OCI-LY7 (cell line): ENCODE measurements at regions not wholly inside any gene's neighbourhood (a gene's known extent, or its start where the extent isn't known, plus 50 kb on each side); places are given as distances from the start of the nearest gene placed in this dataset.

Experiments used
- BruUV-seq: library from RNA; stranded (reverse); fragments of 400-500 nt; replicated peaks from 2 replicates; lab custom pipeline; 2021; lab: Mats Ljungman, UMichigan
- CTCF ChIA-PET: fragments of 300-600 bp; sonication (Branson Sonifier 250); formaldehyde crosslinking; loops from one replicate; lab custom pipeline; 2022; ENCODE audit warnings: antibody characterized with exemption; ENCODE audit not compliant: unreplicated experiment; lab: Charles Lee
- POLR2A ChIA-PET: fragments of 300-600 bp; sonication (Branson Sonifier 250); formaldehyde crosslinking; loops from one replicate; lab custom pipeline; 2022; ENCODE audit warnings: antibody characterized with exemption; lab: Charles Lee
- DNase-seq: peaks from one replicate; pipeline ENCODE4 v3.0.0-alpha.2; 2015; ENCODE audit warnings: low spot score
- H2AFZ ChIP-seq: fragments of 200-600 bp; sonication (generic), shearing (Covaris generic); 2 replicates; pipeline ENCODE4 v1.6.1; 2014; ENCODE audit warnings: mild to moderate bottlenecking, antibody characterized with exemption, low read length, moderate library complexity
- H3K27ac ChIP-seq: fragments of 200-600 bp; sonication (generic); 2 replicates; pipeline ENCODE4 v1.5.1; 2014; ENCODE audit warnings: mixed run types, low read depth, mild to moderate bottlenecking, moderate library complexity, low read length, inconsistent platforms; ENCODE audit not compliant: poor library complexity, severe bottlenecking
- H3K36me3 ChIP-seq: fragments of 200-600 bp; sonication (generic); 2 replicates; pipeline ENCODE4 v1.6.1; 2014; ENCODE audit warnings: mild to moderate bottlenecking, antibody characterized with exemption, low read length, moderate library complexity, mixed read lengths; ENCODE audit not compliant: insufficient read depth
- H3K4me1 ChIP-seq: fragments of 200-600 bp; sonication (generic); 2 replicates; pipeline ENCODE4 v1.5.1; 2014; ENCODE audit warnings: mild to moderate bottlenecking, low read length; ENCODE audit not compliant: insufficient read depth, poor library complexity, severe bottlenecking
- H3K4me2 ChIP-seq: fragments of 200-600 bp; sonication (generic); 2 replicates; pipeline ENCODE4 v1.6.1; 2014; ENCODE audit warnings: mild to moderate bottlenecking, low read length
- H3K4me3 ChIP-seq: fragments of 200-600 bp; sonication (generic); 2 replicates; pipeline ENCODE4 v1.5.1; 2014; ENCODE audit warnings: mild to moderate bottlenecking, low read depth, low read length; ENCODE audit not compliant: poor library complexity, severe bottlenecking
- H3K79me2 ChIP-seq: fragments of 200-600 bp; sonication (generic); 2 replicates; pipeline ENCODE4 v1.6.1; 2016; ENCODE audit warnings: low read depth, mild to moderate bottlenecking, low read length, moderate library complexity, mixed read lengths; ENCODE audit not compliant: insufficient read depth
- H3K9me2 ChIP-seq: fragments of 200-600 bp; sonication (generic); 2 replicates; pipeline ENCODE4 v1.6.1; 2016; ENCODE audit warnings: mild to moderate bottlenecking, low read length, mixed read lengths; ENCODE audit not compliant: insufficient read depth
- H3K9me3 ChIP-seq: fragments of 200-600 bp; sonication (generic); 2 replicates; pipeline ENCODE4 v1.6.1; 2014; ENCODE audit warnings: mild to moderate bottlenecking, mixed run types, low read length, mixed read lengths
- H4K20me1 ChIP-seq: fragments of 200-600 bp; sonication (generic); 2 replicates; pipeline ENCODE4 v1.6.1; 2014; ENCODE audit warnings: mild to moderate bottlenecking, antibody characterized with exemption, low read length, moderate library complexity, mixed read lengths; ENCODE audit not compliant: insufficient read depth
- EZH2phosphoT487 ChIP-seq: fragments of 200-600 bp; sonication (generic); IDR thresholded peaks from 2 replicates; pipeline ENCODE4 v1.6.1; 2018; ENCODE audit warnings: low read depth, borderline replicate concordance, mild to moderate bottlenecking, mixed run types, antibody characterized with exemption, low read length, moderate library complexity, mixed read lengths
- intact Hi-C: fragments of 100-400 bp; cut with micrococcal nuclease; formaldehyde crosslinking; loops from one replicate; pipeline ENCODE4 v1.10.0; 2022; ENCODE audit not compliant: unreplicated experiment
- TF ChIP-seq, protein P1 (sequence below): fragments of 200-600 bp; sonication (generic); conservative IDR thresholded peaks from 2 replicates; pipeline ENCODE4 v1.5.1; 2014; ENCODE audit warnings: mild to moderate bottlenecking, antibody characterized with exemption, low read length, moderate library complexity, mixed read lengths

DNA sequence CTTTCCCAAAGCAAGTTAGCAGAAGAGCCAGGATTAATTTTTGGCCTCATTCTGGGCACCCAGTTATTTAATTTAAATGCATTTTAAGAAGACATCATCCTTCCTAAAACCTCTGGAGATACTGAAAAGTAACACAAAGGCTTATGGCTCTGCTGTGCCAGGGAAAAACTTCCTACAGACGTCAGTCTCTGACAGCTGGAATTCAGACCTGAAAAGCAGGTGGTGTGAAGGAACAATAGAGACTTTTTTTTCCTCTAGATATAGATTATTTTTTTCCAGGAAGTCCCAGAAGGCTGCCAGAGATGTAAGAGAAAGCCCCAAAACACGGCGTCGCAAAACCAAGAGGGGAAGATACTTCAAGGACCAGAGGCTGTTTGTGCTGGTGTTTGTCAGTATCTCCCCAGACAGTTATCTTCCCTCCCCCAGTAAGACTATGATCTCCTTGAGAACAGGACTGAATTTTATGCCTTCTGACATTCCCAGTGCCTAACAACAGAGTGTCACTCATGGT lies 88.7 kb upstream of the RASEF start:
- Histone ChIP-seq H3K79me2 (no peaks in the 10 kb centered on the region), H3K27ac (no peak overlapping the region), H3K36me3 (no peaks in the 10 kb centered on the region), H3K4me3 (no peak overlapping the region), H3K4me1 (no peaks in the 10 kb centered on the region), H3K4me2 (no peak overlapping the region), H4K20me1 (no peaks in the 10 kb centered on the region), H3K9me2 (no peaks in the 10 kb centered on the region), H2AFZ (no peak overlapping the region), H3K9me3 (no peaks in the 10 kb centered on the region)
- TF ChIP-seq, protein P1, sequence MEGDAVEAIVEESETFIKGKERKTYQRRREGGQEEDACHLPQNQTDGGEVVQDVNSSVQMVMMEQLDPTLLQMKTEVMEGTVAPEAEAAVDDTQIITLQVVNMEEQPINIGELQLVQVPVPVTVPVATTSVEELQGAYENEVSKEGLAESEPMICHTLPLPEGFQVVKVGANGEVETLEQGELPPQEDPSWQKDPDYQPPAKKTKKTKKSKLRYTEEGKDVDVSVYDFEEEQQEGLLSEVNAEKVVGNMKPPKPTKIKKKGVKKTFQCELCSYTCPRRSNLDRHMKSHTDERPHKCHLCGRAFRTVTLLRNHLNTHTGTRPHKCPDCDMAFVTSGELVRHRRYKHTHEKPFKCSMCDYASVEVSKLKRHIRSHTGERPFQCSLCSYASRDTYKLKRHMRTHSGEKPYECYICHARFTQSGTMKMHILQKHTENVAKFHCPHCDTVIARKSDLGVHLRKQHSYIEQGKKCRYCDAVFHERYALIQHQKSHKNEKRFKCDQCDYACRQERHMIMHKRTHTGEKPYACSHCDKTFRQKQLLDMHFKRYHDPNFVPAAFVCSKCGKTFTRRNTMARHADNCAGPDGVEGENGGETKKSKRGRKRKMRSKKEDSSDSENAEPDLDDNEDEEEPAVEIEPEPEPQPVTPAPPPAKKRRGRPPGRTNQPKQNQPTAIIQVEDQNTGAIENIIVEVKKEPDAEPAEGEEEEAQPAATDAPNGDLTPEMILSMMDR: no peak
- no peak for TF ChIP-seq EZH2phosphoT487
- ChIA-PET POLR2A (no interaction called here), CTCF (no interaction called here)
- intact Hi-C loops: no loop called here
- no peak for DNase-seq
- BruUV-seq: no TSS peak

DNA sequence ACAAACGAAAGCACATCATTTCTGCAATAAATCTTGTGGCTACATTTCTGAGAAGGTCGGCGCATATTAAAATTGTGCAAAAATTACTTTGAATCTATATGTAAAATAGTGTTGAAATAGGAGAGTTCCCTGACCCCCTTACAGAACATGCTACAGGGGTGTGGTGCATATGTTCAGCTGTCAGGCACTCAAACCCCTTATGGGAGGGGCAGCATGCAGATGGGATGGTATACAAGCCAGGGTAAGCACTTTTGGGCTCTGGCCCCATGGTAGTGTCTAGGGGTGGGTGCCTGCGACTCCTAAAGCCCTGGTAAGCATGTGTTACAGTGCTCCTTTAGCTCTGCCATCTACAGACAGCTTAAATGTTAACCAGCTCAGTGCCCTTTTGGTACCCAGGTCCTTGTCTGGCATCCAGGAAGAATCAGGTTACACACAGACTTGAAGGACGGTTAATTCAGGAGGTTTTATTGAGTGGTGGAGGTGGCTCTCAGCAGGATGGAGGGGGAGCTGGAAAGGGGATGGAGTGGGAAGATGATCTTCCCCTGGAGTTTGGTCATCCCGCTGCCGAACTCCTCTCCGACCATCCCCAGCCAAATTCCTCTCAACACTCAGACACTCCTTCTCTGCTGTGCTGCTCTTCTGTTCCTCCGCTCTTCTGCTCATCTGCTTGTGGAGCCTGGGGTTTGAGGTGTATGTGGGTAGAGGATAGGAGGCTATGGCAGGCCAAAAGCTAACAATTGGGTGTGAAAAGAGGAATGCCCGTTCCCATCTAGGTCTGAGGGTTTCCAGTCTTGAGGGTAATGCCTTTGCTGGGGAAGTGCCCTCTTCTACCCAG lies 84.6 kb upstream of the RASEF start:
- ChIA-PET CTCF (no interaction called here), POLR2A (interaction anchor here (0.8 kb wide), 1 partner anchor 59 kb away, joined by 4 read pairs; no protein-coding TSS in a partner anchor)
- BruUV-seq: no TSS peak
- no peaks in the 10 kb centered on the region for H3K9me3 ChIP-seq
- H3K4me3 ChIP-seq: no peak overlapping the region
- DNase-seq: no peak
- TF ChIP-seq EZH2phosphoT487: no peak
- TF ChIP-seq, protein P1: no peak
- H2AFZ ChIP-seq: no peak overlapping the region
- intact Hi-C loops: no loop called here
- H3K27ac ChIP-seq: no peak overlapping the region
- no peak overlapping the region for H3K4me2 ChIP-seq
- no peaks in the 10 kb centered on the region for H3K9me2 ChIP-seq
- H3K79me2 ChIP-seq: no peaks in the 10 kb centered on the region
- H3K4me1 ChIP-seq: no peaks in the 10 kb centered on the region
- H3K36me3 ChIP-seq: no peaks in the 10 kb centered on the region
- H4K20me1 ChIP-seq: no peaks in the 10 kb centered on the region

DNA sequence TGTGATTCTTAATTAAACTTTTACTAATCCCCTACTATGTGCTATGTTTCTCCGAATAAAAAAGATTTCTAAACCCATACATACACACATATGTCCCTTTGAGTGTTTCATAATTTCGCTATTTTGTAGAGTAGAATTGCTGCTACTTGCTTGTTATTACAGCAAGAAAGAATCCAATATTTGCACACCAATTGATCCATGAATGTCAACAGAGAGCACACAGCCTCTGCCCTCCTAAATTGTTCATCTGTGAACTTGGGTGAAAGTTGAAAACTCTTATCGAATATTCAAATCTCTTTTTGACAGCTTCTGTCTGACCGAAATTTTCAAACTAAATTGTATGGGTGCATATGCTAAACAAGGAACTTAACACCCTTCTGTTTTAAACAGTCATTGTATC lies 83.4 kb upstream of the RASEF start:
- intact Hi-C loops: no loop called here
- Histone ChIP-seq H3K9me3 (no peaks in the 10 kb centered on the region), H2AFZ (no peak overlapping the region), H3K9me2 (no peaks in the 10 kb centered on the region), H3K79me2 (no peaks in the 10 kb centered on the region), H3K36me3 (no peaks in the 10 kb centered on the region), H3K4me2 (no peak overlapping the region), H3K4me1 (no peaks in the 10 kb centered on the region), H4K20me1 (no peaks in the 10 kb centered on the region), H3K4me3 (no peak overlapping the region), H3K27ac (no peak overlapping the region)
- no TSS peak for BruUV-seq
- no peak for DNase-seq
- TF ChIP-seq, protein P1: no peak
- TF ChIP-seq EZH2phosphoT487: no peak
- POLR2A ChIA-PET: no interaction called here
- CTCF ChIA-PET: no interaction called here
